Prostate gland (tissue), 2 donors: ENCODE measurements at regions not wholly inside any gene's neighbourhood (a gene's known extent, or its start where the extent isn't known, plus 50 kb on each side); places are given as distances from the start of the nearest gene placed in this dataset.
A peak's percentile ranks its signal among the peaks of the same experiment; 100 is the strongest.

Source experiments
- DNase-seq: peaks from one replicate; pipeline ENCODE4 v3.0.0-alpha.2; 2019; ENCODE audit warnings: low spot score
- H3K27ac ChIP-seq, 2 donors: fragments of 200-600 bp; sonication (generic); 2 replicates each; pipeline ENCODE4 v1.5.1; 2017 to 2019
- H3K27me3 ChIP-seq: fragments of 200-600 bp; sonication (generic); replicated peaks from 2 replicates; pipeline ENCODE4 v1.5.1; 2019; ENCODE audit not compliant: insufficient read depth
- H3K36me3 ChIP-seq, 2 donors: fragments of 200-600 bp; sonication (generic); 1 replicate in 1 of 2; 2 replicates in 1 of 2; pipeline versions ENCODE4 v1.5.1 to v1.8.1; 2017 to 2019
- H3K4me1 ChIP-seq: fragments of 200-600 bp; sonication (generic); replicated peaks from 2 replicates; pipeline ENCODE4 v1.5.1; 2019
- H3K4me3 ChIP-seq, 2 donors: fragments of 200-600 bp; sonication (generic); 2 replicates each; pipeline ENCODE4 v1.5.1; 2017 to 2019
- H3K9me3 ChIP-seq: fragments of 200-600 bp; sonication (generic); 2 replicates; pipeline ENCODE4 v1.5.1; 2017
- POLR2A ChIP-seq: fragments of 450-650 bp; IDR thresholded peaks from one replicate; pipeline ENCODE4 v1.6.1; 2016; ENCODE audit warnings: antibody characterized with exemption, mild to moderate bottlenecking
- POLR2AphosphoS5 ChIP-seq: sonication (generic); formaldehyde crosslinking; IDR thresholded peaks from one replicate; pipeline ENCODE4 v1.6.1; 2017; ENCODE audit warnings: antibody characterized with exemption
- WGBS: methylation state at CpG from one replicate; pipeline ENCODE4 v1.1.5; 2018; 5-methylcytosine and 5-hydroxymethylcytosine counted together
- intact Hi-C: fragments of 100-400 bp; cut with DNase I; formaldehyde crosslinking; loops from one replicate; pipeline ENCODE4 v1.14.2; 2022
- TF ChIP-seq, protein P1 (sequence below), 4 experiments: fragments of 200-600 bp in 2 of 4; fragments of 450-650 bp in 2 of 4; sonication (generic) in 2 of 4; IDR thresholded peaks; 1 replicate in 3 of 4; 2 replicates in 1 of 4; pipeline ENCODE4 v1.5.1; 2016 to 2019; ENCODE audit warnings: antibody characterized with exemption in 4 of 4, mild to moderate bottlenecking in 2 of 4, moderate library complexity in 2 of 4

DNA sequence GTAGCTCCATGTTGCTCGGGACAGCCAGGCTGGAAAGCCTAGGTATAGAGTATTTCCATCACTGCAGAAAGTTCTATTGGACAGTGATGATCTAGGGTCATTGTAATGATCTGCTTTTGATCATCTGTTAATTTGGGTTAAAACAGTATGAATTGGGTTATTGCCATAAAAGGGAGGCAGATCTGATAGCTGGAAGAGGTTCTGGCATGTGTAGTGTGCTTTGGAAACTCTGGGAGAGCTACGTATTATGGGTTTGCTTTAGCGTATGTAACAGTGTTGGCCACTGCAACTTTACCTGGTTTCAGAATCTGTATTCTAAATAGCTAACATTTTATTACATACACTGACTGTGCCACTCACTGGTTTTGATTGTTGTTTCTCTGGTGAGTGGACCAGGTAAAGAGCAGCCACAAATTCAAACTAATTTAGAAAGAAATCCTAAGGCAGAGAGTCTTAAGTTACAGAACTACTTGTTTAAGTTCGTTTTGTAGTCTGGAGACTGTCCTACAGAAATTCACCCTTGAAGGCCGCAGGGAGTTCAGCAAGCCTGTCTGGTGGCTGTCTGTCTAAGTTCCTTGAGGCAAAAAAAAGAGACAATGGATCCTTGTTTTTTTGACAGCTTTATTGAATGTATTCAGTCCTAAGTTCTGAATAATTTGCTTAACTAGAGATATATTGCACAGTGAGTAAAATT lies 300.3 kb downstream of the PRL start:
- intact Hi-C loops, result no loop called here
- TF ChIP-seq POLR2A (no peak), POLR2AphosphoS5 (no peak)
- TF ChIP-seq, protein P1, sequence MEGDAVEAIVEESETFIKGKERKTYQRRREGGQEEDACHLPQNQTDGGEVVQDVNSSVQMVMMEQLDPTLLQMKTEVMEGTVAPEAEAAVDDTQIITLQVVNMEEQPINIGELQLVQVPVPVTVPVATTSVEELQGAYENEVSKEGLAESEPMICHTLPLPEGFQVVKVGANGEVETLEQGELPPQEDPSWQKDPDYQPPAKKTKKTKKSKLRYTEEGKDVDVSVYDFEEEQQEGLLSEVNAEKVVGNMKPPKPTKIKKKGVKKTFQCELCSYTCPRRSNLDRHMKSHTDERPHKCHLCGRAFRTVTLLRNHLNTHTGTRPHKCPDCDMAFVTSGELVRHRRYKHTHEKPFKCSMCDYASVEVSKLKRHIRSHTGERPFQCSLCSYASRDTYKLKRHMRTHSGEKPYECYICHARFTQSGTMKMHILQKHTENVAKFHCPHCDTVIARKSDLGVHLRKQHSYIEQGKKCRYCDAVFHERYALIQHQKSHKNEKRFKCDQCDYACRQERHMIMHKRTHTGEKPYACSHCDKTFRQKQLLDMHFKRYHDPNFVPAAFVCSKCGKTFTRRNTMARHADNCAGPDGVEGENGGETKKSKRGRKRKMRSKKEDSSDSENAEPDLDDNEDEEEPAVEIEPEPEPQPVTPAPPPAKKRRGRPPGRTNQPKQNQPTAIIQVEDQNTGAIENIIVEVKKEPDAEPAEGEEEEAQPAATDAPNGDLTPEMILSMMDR (IDR thresholded peaks at IDR 0.05), result no peak
- Histone ChIP-seq H3K27me3 (no peaks in the 10 kb centered on the region), H3K27ac (peak overlapping the region in 1 of 2 donors; percentile 2), H3K4me1 (no peaks in the 10 kb centered on the region), H3K4me3 (no peak overlapping the region), H3K36me3 (no peaks in the 10 kb centered on the region), H3K9me3 (no peaks in the 10 kb centered on the region)
- WGBS, result 49% methylated on average over 5 of the region's 5 CpGs
- no peak for DNase-seq

DNA sequence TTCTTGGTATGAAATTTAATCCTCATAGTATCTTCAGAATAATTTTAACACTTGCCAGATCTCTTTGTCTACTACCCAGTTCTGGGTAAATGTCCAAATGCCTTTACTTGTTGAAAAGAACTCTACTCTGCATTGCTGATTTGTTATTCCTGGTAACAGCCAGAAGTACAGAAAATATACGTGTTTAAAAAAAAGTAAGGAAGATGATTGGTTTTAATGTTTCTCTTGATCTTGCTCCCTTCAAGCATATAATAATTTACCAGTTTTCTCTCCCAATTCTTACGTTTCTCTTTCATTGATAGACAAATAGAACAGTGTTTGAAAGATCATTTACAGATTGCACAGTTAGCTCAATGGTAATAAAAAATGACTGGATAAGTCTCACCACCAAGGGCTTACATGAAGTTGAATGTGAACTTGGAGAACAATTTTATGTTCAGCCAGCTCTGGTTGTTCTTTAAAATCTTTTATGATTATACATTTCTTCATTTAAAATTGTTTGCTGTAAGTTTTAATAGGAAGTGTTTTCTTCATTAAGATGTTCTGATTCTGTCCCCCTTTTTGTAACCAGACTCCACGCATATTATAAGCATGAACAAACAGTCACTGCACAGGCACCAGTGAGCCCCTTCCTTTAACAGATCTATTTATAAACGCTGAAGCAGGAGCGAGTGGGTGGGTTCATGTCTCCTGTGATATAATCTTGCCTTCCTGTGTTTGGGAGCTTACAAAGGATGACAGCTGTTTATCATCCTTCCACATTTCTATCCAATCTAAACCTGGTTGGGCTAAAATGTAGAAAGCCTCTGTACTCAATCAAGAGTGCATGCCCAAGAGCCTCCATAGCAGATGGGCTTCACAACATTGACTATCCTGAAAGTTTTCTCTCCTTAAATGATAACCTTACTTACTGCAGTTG lies 299.5 kb downstream of the PRL start:
- H3K27ac ChIP-seq, result no peak overlapping the region
- no peaks in the 10 kb centered on the region for H3K36me3 ChIP-seq
- H3K4me3 ChIP-seq, result no peak overlapping the region
- WGBS, result 11% methylated on average over 5 of the region's 5 CpGs
- H3K9me3 ChIP-seq, result no peaks in the 10 kb centered on the region
- no peak for TF ChIP-seq POLR2AphosphoS5
- TF ChIP-seq POLR2A, result no peak
- TF ChIP-seq, protein P1 (IDR thresholded peaks at IDR 0.05), result no peak
- no peaks in the 10 kb centered on the region for H3K4me1 ChIP-seq
- intact Hi-C loops, result no loop called here
- no peak for DNase-seq
- H3K27me3 ChIP-seq, result no peaks in the 10 kb centered on the region

DNA sequence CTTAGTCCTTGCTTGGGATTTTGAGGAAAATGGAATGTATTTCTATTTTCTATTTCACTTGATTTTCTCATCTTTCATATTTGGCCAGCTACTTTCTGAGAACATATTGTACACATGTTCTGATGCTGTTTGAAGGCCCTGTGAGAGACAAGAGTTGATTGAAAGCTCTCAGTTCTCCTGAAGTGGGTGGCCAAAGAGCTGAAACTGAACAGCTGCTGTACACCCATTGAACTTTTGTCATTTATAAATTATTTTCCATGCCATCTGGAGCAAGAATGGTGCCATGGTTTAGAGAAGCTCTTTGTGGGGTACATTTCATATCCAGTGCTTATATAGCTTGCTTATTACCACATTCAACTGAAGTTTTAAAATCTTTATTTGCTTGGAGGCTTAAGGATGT lies 298.3 kb downstream of the PRL start:
- intact Hi-C loops, result no loop called here
- DNase-seq, result no peak
- H3K27ac ChIP-seq, result no peak overlapping the region
- no peak overlapping the region for H3K4me3 ChIP-seq
- H3K4me1 ChIP-seq, result no peaks in the 10 kb centered on the region
- no peaks in the 10 kb centered on the region for H3K36me3 ChIP-seq
- no peak for TF ChIP-seq POLR2A
- TF ChIP-seq, protein P1 (IDR thresholded peaks at IDR 0.05), result no peak
- TF ChIP-seq POLR2AphosphoS5, result no peak
- no peaks in the 10 kb centered on the region for H3K9me3 ChIP-seq
- H3K27me3 ChIP-seq, result no peaks in the 10 kb centered on the region

DNA sequence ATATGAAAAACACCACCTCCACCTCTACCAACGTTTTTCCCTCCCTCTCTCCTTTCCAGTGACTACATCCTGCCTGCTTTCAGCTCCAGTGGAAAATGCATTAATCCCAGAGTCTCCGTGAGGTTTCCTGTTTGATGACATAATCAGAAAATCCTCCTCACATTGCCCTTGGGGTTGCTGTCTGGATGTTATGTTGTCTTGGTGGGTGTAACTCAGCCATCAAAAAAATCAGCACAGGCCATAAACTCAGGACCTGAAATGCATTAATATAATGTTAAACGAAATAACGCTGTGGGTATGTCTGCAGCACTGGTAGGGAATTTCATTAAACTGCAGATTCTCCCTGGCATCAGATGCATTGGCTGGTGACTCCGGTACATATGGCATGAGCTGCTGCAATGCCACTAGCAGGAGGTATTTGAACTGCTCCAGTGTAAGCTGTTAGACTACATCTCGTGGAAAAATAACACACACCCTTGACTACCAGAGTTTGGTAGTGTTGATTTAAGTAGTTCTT lies 297.8 kb downstream of the PRL start:
- no peak overlapping the region for H3K27ac ChIP-seq
- DNase-seq, result no peak
- no peaks in the 10 kb centered on the region for H3K36me3 ChIP-seq
- H3K27me3 ChIP-seq, result no peaks in the 10 kb centered on the region
- intact Hi-C loops, result no loop called here
- no peaks in the 10 kb centered on the region for H3K4me1 ChIP-seq
- no peak overlapping the region for H3K4me3 ChIP-seq
- WGBS, result 53% methylated on average over 6 of the region's 6 CpGs
- TF ChIP-seq POLR2AphosphoS5, result no peak
- no peak for TF ChIP-seq POLR2A
- TF ChIP-seq, protein P1 (IDR thresholded peaks at IDR 0.05), result no peak
- H3K9me3 ChIP-seq, result no peaks in the 10 kb centered on the region
